ENCODE measurements at regions not wholly inside any gene's neighbourhood (a gene's known extent, or its start where the extent isn't known, plus 50 kb on each side); places are given as distances from the start of the nearest gene placed in this dataset.
"Not testable (repeated sequence)": the region's sequence is repeated elsewhere in the genome, so short reads cannot be mapped to it uniquely, and the experiment has no call there.

- DNase-seq = no peak
Measured at GRCh38 chr11:38411149-38411548, 1813.1 kb upstream of the RAG2 start.

DNA sequence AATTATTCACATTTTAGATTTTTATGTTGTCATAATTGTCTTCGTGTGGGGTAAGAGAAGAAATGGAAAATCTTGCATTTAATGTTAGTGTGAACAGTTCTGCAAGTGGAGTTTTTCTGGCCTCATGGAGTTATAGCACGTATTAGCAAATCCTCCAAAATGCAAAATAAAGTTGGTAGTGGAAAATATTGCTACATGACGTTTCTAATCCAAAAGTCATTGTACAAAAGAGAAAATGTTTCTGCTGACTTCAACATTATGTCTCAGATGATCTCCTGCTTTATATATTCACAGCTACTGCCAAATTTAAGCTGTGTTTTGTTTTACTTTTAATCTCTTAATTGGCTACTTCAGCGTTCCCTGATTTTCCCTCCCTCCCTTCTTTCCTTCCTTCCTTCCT, 1804.0 kb upstream of the RAG2 start:
- DNase-seq = no peak

GRCh38 chr11:38392176-38392575, 1794.1 kb upstream of the RAG2 start:
- peak; percentile 35 for DNase-seq

DNA sequence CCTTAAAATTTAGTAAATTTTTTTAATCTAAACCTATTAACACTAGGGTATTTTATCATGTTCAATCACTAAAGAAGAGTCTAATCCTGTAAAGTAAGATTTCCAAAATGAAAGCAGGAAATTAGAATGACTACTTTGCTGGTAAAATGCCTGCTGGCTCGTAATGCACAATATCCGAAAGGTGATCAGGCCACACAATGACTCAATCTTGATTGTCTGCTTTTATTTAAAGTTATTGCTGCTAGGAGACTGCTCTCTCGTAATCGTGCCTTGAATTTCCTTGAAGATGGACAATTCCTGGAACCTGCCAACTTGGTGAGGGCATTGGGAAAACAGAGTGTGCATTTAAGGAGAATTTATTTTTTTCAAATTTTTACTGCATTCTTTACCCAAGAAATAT, 1786.5 kb upstream of the RAG2 start:
- DNase-seq = no peak

GRCh38 chr11:38365274-38365673, 1767.2 kb upstream of the RAG2 start:
- no peak for DNase-seq

DNA sequence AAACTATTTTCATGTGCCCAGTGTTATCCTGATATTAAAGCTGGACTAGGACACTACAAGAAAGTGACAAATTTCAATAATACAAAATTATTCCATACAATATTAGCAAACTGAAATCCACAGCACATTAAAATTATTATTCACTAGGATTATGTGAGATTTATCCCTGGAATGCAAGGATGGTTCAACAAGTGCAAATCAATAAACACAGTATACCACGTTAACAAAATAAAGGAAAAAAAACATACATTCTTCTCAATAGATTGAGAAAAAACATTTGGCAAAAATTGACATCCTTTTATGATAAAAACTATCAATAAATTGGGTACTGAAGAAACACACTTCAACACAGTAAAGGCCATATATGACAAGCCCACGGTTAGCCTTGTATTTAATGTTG, 1758.2 kb upstream of the RAG2 start:
- DNase-seq = no peak

GRCh38 chr11:38345286-38345685, 1747.2 kb upstream of the RAG2 start:
- DNase-seq = peak; percentile 20

GRCh38 chr11:38341612-38342011, 1743.6 kb upstream of the RAG2 start:
- DNase-seq = not testable (repeated sequence)

GRCh38 chr11:38339835-38340440, 1741.9 kb upstream of the RAG2 start:
- DNase-seq = no peak

GRCh38 chr11:38338022-38338421, 1740.0 kb upstream of the RAG2 start:
- not testable (repeated sequence) for DNase-seq

- DNase-seq = no peak
Measured at GRCh38 chr11:38332046-38332445, 1734.0 kb upstream of the RAG2 start.

DNA sequence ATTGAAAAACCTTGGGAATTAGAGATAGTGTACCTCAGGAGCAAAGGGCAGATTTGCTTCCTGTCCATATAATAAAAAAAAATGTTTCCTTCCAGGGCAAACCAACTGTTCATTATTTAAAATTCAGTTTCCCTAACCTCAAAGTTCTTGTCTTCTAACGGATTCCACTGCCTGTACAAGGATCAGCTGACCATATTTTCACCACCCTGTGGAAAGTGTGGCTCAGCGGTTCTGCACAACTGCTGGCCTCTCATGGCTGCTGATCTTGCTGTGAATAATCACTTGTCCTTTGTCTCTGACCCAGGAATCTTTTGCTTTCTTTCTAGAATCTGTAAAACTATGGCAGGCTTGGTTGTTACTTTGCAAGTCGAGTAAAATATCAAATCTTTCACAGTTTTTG, 1732.5 kb upstream of the RAG2 start:
- DNase-seq = no peak

DNA sequence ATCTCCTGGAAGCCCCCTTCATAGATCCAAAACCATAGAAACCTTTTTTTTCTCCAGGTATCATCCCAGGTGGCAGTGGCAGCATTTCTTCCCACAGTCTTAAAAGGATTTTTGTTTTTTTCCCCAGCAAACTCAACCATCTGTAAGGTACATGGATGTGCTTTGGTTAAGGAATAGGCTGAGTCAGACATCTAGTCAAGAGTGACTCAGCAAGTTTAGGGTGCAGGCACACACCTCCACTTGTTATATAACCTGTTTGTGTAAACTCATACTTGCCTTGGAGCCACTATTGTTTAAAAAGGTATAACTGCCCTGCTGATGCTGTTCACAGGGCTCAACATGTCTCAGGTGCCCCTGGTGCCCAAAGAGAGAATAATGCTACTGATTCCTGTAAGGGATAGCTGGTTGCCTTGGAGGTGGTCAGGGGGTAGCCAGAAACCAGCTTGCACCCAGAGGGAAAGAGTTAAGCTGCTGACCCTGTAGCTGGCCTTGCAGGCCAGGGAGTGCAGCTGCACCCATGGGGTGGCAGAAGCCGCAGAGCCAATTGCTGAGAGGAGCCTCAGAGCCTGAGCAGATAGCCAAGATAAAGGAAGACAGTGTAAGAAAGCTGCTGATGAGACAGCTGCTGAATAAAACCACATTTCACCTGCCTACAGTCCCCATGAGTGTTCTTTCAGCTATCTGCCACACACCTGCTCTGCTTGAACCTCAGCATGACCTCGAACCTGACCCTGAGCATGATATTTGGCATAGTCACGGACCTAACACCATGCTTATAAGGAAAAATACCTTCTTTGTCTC, 1726.1 kb upstream of the RAG2 start:
- no peak for DNase-seq

DNA sequence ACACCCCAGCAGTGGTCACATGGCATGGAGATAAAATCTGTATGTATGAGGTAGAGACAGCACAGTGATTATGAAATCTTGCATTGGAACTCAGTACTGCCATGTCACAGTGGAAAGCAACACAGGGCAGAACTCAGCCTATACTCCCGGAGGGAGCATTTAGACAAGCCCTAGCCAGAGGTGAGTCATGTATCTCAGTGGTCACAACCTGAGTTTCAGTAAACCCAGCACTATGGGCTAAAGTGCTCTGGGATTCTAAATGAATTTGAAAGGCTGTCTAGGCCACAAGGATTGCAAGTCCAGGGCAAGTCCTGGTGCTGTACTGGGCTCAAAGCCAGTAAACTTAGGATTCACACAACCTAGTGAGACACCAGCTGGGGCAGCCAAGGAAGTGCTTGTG, 1717.1 kb upstream of the RAG2 start:
- no peak for DNase-seq

DNA sequence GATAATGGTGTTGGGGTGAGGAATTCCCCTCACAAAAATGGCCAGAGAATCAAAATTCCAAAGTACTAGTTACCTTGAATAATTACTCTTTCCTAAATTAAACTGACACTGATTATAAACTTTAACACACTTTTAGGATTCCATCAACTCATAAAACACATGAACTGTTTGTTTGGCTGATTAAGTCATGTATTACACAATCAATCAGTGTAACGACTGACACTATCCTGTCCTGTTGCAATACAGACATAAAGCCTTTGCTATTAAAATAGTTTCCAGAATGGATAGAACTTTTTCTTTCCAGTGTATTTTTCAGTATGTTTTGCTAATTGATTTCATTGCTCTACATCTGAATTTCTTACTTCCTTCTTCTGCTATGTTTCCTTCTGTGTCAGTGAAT, 1709.4 kb upstream of the RAG2 start:
- no peak for DNase-seq

DNA sequence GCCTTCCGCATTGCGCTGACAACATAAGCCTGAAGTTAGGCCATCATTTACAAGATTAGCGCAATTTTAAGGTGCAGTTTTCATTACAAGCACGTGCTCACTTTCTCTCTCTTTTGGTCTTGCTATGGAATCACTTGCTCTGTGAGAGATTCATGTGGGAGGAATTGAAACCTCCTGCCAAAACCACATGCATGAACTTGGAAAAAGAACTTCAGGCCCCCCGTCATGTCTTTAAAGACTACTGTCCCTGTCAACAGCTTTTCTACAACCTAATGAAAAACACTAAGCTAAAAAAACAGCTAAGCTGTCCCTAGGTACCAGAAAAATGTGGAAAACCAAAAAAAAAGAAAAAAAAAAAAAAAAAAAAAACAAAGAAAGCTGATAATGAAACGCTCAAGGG, 1707.6 kb upstream of the RAG2 start:
- peak; percentile 80 for DNase-seq

GRCh38 chr11:38304926-38305325, 1706.9 kb upstream of the RAG2 start:
- no peak for DNase-seq

DNA sequence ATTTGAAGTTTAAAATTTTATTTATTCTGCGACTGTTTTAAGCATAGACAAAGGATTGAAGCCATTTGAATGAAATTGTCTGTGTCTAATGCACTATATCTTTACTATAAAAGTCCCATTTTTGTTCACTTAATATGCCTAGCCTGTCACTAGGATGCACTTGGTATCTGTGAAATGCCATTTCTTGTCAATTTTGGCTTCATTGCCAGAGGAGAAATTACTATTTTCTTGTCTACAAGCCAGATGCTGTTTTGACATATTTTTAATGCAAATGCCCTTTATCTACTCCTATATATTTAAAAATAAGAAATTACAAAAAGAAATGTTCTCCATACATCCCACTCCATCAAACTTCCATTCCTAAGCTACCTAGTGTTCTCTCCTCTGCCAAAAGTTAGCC, 1704.5 kb upstream of the RAG2 start:
- DNase-seq = no peak

- DNase-seq = no peak
Measured at GRCh38 chr11:38300570-38300969, 1702.5 kb upstream of the RAG2 start.

GRCh38 chr11:38296211-38296776, 1698.3 kb upstream of the RAG2 start:
- no peak for DNase-seq

DNA sequence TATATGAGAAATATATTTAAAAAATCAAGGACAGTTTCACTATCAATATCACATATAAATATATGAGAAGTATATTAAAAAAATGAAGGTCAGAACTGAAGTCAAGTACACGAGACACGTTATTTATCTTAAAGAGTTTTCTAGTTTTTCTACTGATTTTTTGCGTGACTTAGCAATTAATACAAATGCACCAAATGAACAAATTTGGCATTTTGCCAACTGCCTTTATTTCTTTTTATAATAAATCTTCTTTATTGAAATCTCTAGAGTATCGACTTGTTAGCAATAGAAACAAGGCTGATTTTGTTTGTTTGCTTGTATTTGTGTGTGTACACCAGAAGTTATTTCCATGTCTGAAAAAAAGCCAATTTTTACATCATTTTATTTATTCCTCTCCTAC, 1684.7 kb upstream of the RAG2 start:
- no peak for DNase-seq

GRCh38 chr11:38278457-38279141, 1680.6 kb upstream of the RAG2 start:
- no peak for DNase-seq

DNA sequence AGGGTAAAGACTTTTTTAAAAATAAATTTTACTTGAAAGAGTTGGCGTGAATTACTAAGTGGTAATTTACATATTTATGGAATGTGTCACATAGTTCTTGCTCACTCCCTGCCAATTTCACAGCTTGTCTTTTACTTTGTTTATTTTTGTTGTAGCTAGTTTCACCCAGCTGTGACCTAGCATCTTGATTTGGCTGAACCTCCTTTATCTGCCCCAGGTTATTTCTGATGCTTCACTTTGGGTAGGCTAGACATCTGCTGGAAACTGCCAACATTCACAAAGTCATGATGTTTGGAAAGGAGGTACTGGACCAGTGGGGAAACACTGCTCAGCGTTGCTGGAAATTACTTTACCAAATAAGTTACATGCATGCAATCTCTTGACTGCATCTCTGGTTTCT, 1676.0 kb upstream of the RAG2 start:
- peak; percentile 49 for DNase-seq

GRCh38 chr11:38272376-38272775, 1674.3 kb upstream of the RAG2 start:
- DNase-seq = no peak

All from fibroblast of skin of back (primary cell).